HG02759 (cell line): ENCODE measurements at regions not wholly inside any gene's neighbourhood (a gene's known extent, or its start where the extent isn't known, plus 50 kb on each side); places are given as distances from the start of the nearest gene placed in this dataset.

Experiments used
- ATAC-seq: cut with Tn5 transposase; IDR thresholded peaks from one replicate; pipeline ENCODE4 v1.9.1; 2021; ENCODE audit warnings: mild to moderate bottlenecking, moderate library complexity; ENCODE audit not compliant: unreplicated experiment

- ATAC-seq = no peak
Measured at GRCh38 chr6:14739827-14740226, 506.0 kb upstream of the JARID2 start.

GRCh38 chr6:14742171-14742570 is 503.7 kb upstream of the JARID2 start:
- ATAC-seq = no peak

- no peak for ATAC-seq
Measured at GRCh38 chr6:14742680-14743079, 503.2 kb upstream of the JARID2 start.

- no peak for ATAC-seq
Measured at GRCh38 chr6:14743144-14743473, 502.8 kb upstream of the JARID2 start.

GRCh38 chr6:14743474-14744211 is 502.2 kb upstream of the JARID2 start:
- no peak for ATAC-seq

- ATAC-seq = no peak
Measured at GRCh38 chr6:14744212-14744556, 501.7 kb upstream of the JARID2 start.

GRCh38 chr6:14746139-14746837 is 499.6 kb upstream of the JARID2 start:
- no peak for ATAC-seq

GRCh38 chr6:14747881-14748520 is 497.9 kb upstream of the JARID2 start:
- no peak for ATAC-seq

GRCh38 chr6:14748679-14749078 is 497.2 kb upstream of the JARID2 start:
- no peak for ATAC-seq

GRCh38 chr6:14750059-14750661 is 495.7 kb upstream of the JARID2 start:
- ATAC-seq = no peak

GRCh38 chr6:14751645-14752175 is 494.2 kb upstream of the JARID2 start:
- ATAC-seq = no peak

- ATAC-seq = no peak
Measured at GRCh38 chr6:14754751-14755513, 490.9 kb upstream of the JARID2 start.

GRCh38 chr6:14756340-14756739 is 489.5 kb upstream of the JARID2 start:
- ATAC-seq = no peak

GRCh38 chr6:14757014-14757413 is 488.9 kb upstream of the JARID2 start:
- no peak for ATAC-seq

- no peak for ATAC-seq
Measured at GRCh38 chr6:14757418-14757817, 488.5 kb upstream of the JARID2 start.

GRCh38 chr6:14758421-14759081 is 487.3 kb upstream of the JARID2 start:
- ATAC-seq = no peak

GRCh38 chr6:14759976-14760672 is 485.7 kb upstream of the JARID2 start:
- ATAC-seq = no peak

- ATAC-seq = no peak
Measured at GRCh38 chr6:14762077-14762476, 483.8 kb upstream of the JARID2 start.

GRCh38 chr6:14763139-14763538 is 482.7 kb upstream of the JARID2 start:
- no peak for ATAC-seq

GRCh38 chr6:14763616-14764015 is 482.3 kb upstream of the JARID2 start:
- no peak for ATAC-seq
